ENCODE measurements at regions not wholly inside any gene's neighbourhood (a gene's known extent, or its start where the extent isn't known, plus 50 kb on each side); places are given as distances from the start of the nearest gene placed in this dataset.

- H4K12ac ChIP-seq (ENCODE audit: low read depth, low read length) = no peak overlapping the region
- H3K4ac ChIP-seq (ENCODE audit: low read depth, low read length) = no peak overlapping the region
- no peak overlapping the region for H2AFZ ChIP-seq (ENCODE audit: insufficient read depth, low read length, poor library complexity)
- H2BK120ac ChIP-seq (ENCODE audit: insufficient read depth, low read length, poor library complexity) = no peak overlapping the region
- no peak overlapping the region for H3K23ac ChIP-seq (ENCODE audit: low read length)
- H3K79me2 ChIP-seq (ENCODE audit: control insufficient read depth, insufficient read depth, low read length, poor library complexity) = no peaks in the 10 kb centered on the region
- no peak overlapping the region for H3K4me3 ChIP-seq (ENCODE audit: low read depth, low read length)
- no peak overlapping the region for H4K91ac ChIP-seq (ENCODE audit: low read depth, low read length)
- H3K4me2 ChIP-seq (ENCODE audit: low read length) = no peak overlapping the region
- no peaks in the 10 kb centered on the region for H3K27me3 ChIP-seq (ENCODE audit: insufficient read depth, low read length)
- peaks cover 2% of the 10 kb centered on the region for H3K9me3 ChIP-seq (ENCODE audit: insufficient read depth, low read depth, low read length)
- no peak overlapping the region for H2BK5ac ChIP-seq (ENCODE audit: low read depth, low read length, poor library complexity)
- H2AK5ac ChIP-seq (ENCODE audit: low read length) = no peak overlapping the region
- no peak overlapping the region for H3K9ac ChIP-seq (ENCODE audit: low read length)
- WGBS (ENCODE audit: extremely low coverage, insufficient coverage, insufficient read length) = no CpG with 5 or more reads among the region's 12 CpGs
- no peak overlapping the region for H3K27ac ChIP-seq (ENCODE audit: low read depth, low read length)
- H3K14ac ChIP-seq (ENCODE audit: low read length) = no peak overlapping the region
- no peak for DNase-seq
- H4K8ac ChIP-seq (ENCODE audit: low read depth, low read length) = no peak overlapping the region
- no peak overlapping the region for H2BK12ac ChIP-seq (ENCODE audit: low read length)
- no peaks in the 10 kb centered on the region for H3K36me3 ChIP-seq (ENCODE audit: control insufficient read depth in 1 of 2, insufficient read depth in 2 of 2, low read length in 2 of 2)
- no peaks in the 10 kb centered on the region for H3K79me1 ChIP-seq (ENCODE audit: low read length)
- H3K18ac ChIP-seq (ENCODE audit: low read length) = no peak overlapping the region
- no peaks in the 10 kb centered on the region for H3K4me1 ChIP-seq (ENCODE audit: control insufficient read depth in 1 of 2, insufficient read depth in 2 of 2, low read length in 2 of 2)
Observed at GRCh38 chr1:114298008-114298407, 144.3 kb upstream of the SYT6 start.

- H3K4ac ChIP-seq (ENCODE audit: low read depth, low read length) = no peak overlapping the region
- no peak overlapping the region for H2AK5ac ChIP-seq (ENCODE audit: low read length)
- H3K79me2 ChIP-seq (ENCODE audit: control insufficient read depth, insufficient read depth, low read length, poor library complexity) = no peaks in the 10 kb centered on the region
- H3K4me3 ChIP-seq (ENCODE audit: low read depth, low read length) = no peak overlapping the region
- DNase-seq = no peak
- H3K27me3 ChIP-seq (ENCODE audit: insufficient read depth, low read length) = no peaks in the 10 kb centered on the region
- no peaks in the 10 kb centered on the region for H3K36me3 ChIP-seq (ENCODE audit: control insufficient read depth in 1 of 2, insufficient read depth in 2 of 2, low read length in 2 of 2)
- no peak overlapping the region for H4K8ac ChIP-seq (ENCODE audit: low read depth, low read length)
- no peak overlapping the region for H4K91ac ChIP-seq (ENCODE audit: low read depth, low read length)
- no peak overlapping the region for H2AFZ ChIP-seq (ENCODE audit: insufficient read depth, low read length, poor library complexity)
- no peak overlapping the region for H3K4me2 ChIP-seq (ENCODE audit: low read length)
- H2BK12ac ChIP-seq (ENCODE audit: low read length) = no peak overlapping the region
- no peak overlapping the region for H3K9ac ChIP-seq (ENCODE audit: low read length)
- H4K12ac ChIP-seq (ENCODE audit: low read depth, low read length) = no peak overlapping the region
- WGBS (ENCODE audit: extremely low coverage, insufficient coverage, insufficient read length) = no CpG with 5 or more reads among the region's 4 CpGs
- no peak overlapping the region for H3K18ac ChIP-seq (ENCODE audit: low read length)
- H3K9me3 ChIP-seq (ENCODE audit: insufficient read depth, low read depth, low read length) = peaks cover 2% of the 10 kb centered on the region
- H3K27ac ChIP-seq (ENCODE audit: low read depth, low read length) = no peak overlapping the region
- H3K4me1 ChIP-seq (ENCODE audit: control insufficient read depth in 1 of 2, insufficient read depth in 2 of 2, low read length in 2 of 2) = no peaks in the 10 kb centered on the region
- no peak overlapping the region for H3K14ac ChIP-seq (ENCODE audit: low read length)
- H3K23ac ChIP-seq (ENCODE audit: low read length) = no peak overlapping the region
- no peak overlapping the region for H2BK120ac ChIP-seq (ENCODE audit: insufficient read depth, low read length, poor library complexity)
- no peak overlapping the region for H2BK5ac ChIP-seq (ENCODE audit: low read depth, low read length, poor library complexity)
- H3K79me1 ChIP-seq (ENCODE audit: low read length) = no peaks in the 10 kb centered on the region
Observed at GRCh38 chr1:114296413-114296812, 142.7 kb upstream of the SYT6 start.

GRCh38 chr1:114295321-114295720 lies 141.7 kb upstream of the SYT6 start:
- no peak for DNase-seq
- H3K27me3 ChIP-seq (ENCODE audit: insufficient read depth, low read length) = no peaks in the 10 kb centered on the region
- H2BK12ac ChIP-seq (ENCODE audit: low read length) = no peak overlapping the region
- H2BK5ac ChIP-seq (ENCODE audit: low read depth, low read length, poor library complexity) = no peak overlapping the region
- H2BK120ac ChIP-seq (ENCODE audit: insufficient read depth, low read length, poor library complexity) = no peak overlapping the region
- no peak overlapping the region for H3K4me2 ChIP-seq (ENCODE audit: low read length)
- H2AK5ac ChIP-seq (ENCODE audit: low read length) = no peak overlapping the region
- H3K79me1 ChIP-seq (ENCODE audit: low read length) = no peaks in the 10 kb centered on the region
- H3K18ac ChIP-seq (ENCODE audit: low read length) = no peak overlapping the region
- H3K27ac ChIP-seq (ENCODE audit: low read depth, low read length) = no peak overlapping the region
- no peak overlapping the region for H3K9ac ChIP-seq (ENCODE audit: low read length)
- H3K9me3 ChIP-seq (ENCODE audit: insufficient read depth, low read depth, low read length) = peaks cover 2% of the 10 kb centered on the region
- no peaks in the 10 kb centered on the region for H3K4me1 ChIP-seq (ENCODE audit: control insufficient read depth in 1 of 2, insufficient read depth in 2 of 2, low read length in 2 of 2)
- no CpG with 5 or more reads among the region's 6 CpGs for WGBS (ENCODE audit: extremely low coverage, insufficient coverage, insufficient read length)
- H4K91ac ChIP-seq (ENCODE audit: low read depth, low read length) = no peak overlapping the region
- H3K23ac ChIP-seq (ENCODE audit: low read length) = no peak overlapping the region
- H4K8ac ChIP-seq (ENCODE audit: low read depth, low read length) = no peak overlapping the region
- no peaks in the 10 kb centered on the region for H3K36me3 ChIP-seq (ENCODE audit: control insufficient read depth in 1 of 2, insufficient read depth in 2 of 2, low read length in 2 of 2)
- H2AFZ ChIP-seq (ENCODE audit: insufficient read depth, low read length, poor library complexity) = no peak overlapping the region
- no peaks in the 10 kb centered on the region for H3K79me2 ChIP-seq (ENCODE audit: control insufficient read depth, insufficient read depth, low read length, poor library complexity)
- H3K4me3 ChIP-seq (ENCODE audit: low read depth, low read length) = no peak overlapping the region
- H3K4ac ChIP-seq (ENCODE audit: low read depth, low read length) = no peak overlapping the region
- no peak overlapping the region for H3K14ac ChIP-seq (ENCODE audit: low read length)
- H4K12ac ChIP-seq (ENCODE audit: low read depth, low read length) = no peak overlapping the region

- no peak overlapping the region for H3K27ac ChIP-seq (ENCODE audit: low read depth, low read length)
- no peak overlapping the region for H3K4me3 ChIP-seq (ENCODE audit: low read depth, low read length)
- no peak overlapping the region for H3K4ac ChIP-seq (ENCODE audit: low read depth, low read length)
- no peaks in the 10 kb centered on the region for H3K27me3 ChIP-seq (ENCODE audit: insufficient read depth, low read length)
- no peak overlapping the region for H4K8ac ChIP-seq (ENCODE audit: low read depth, low read length)
- H2BK120ac ChIP-seq (ENCODE audit: insufficient read depth, low read length, poor library complexity) = no peak overlapping the region
- no peak overlapping the region for H2BK12ac ChIP-seq (ENCODE audit: low read length)
- H2BK5ac ChIP-seq (ENCODE audit: low read depth, low read length, poor library complexity) = no peak overlapping the region
- H4K91ac ChIP-seq (ENCODE audit: low read depth, low read length) = no peak overlapping the region
- no peak overlapping the region for H2AK5ac ChIP-seq (ENCODE audit: low read length)
- H3K9me3 ChIP-seq (ENCODE audit: insufficient read depth, low read depth, low read length) = peaks cover 2% of the 10 kb centered on the region
- no peak overlapping the region for H3K14ac ChIP-seq (ENCODE audit: low read length)
- no peaks in the 10 kb centered on the region for H3K79me1 ChIP-seq (ENCODE audit: low read length)
- no peak overlapping the region for H3K9ac ChIP-seq (ENCODE audit: low read length)
- no peak overlapping the region for H3K18ac ChIP-seq (ENCODE audit: low read length)
- H3K4me1 ChIP-seq (ENCODE audit: control insufficient read depth in 1 of 2, insufficient read depth in 2 of 2, low read length in 2 of 2) = no peaks in the 10 kb centered on the region
- no peak overlapping the region for H3K4me2 ChIP-seq (ENCODE audit: low read length)
- no CpG with 5 or more reads among the region's 2 CpGs for WGBS (ENCODE audit: extremely low coverage, insufficient coverage, insufficient read length)
- H2AFZ ChIP-seq (ENCODE audit: insufficient read depth, low read length, poor library complexity) = no peak overlapping the region
- DNase-seq = no peak
- H4K12ac ChIP-seq (ENCODE audit: low read depth, low read length) = no peak overlapping the region
- no peaks in the 10 kb centered on the region for H3K79me2 ChIP-seq (ENCODE audit: control insufficient read depth, insufficient read depth, low read length, poor library complexity)
- H3K23ac ChIP-seq (ENCODE audit: low read length) = no peak overlapping the region
- H3K36me3 ChIP-seq (ENCODE audit: control insufficient read depth in 1 of 2, insufficient read depth in 2 of 2, low read length in 2 of 2) = no peaks in the 10 kb centered on the region
Observed at GRCh38 chr1:114292835-114293234, 139.2 kb upstream of the SYT6 start.

Measured in trophoblast cell (in vitro differentiated cells and primary cell).